Progenitor cell of endocrine pancreas (in vitro differentiated cells): ENCODE measurements at regions not wholly inside any gene's neighbourhood (a gene's known extent, or its start where the extent isn't known, plus 50 kb on each side); places are given as distances from the start of the nearest gene placed in this dataset.

ENCODE experiments used
- DNase-seq: peaks from one replicate; pipeline ENCODE4 v3.0.0; 2021; ENCODE audit warnings: low spot score; ENCODE audit not compliant: unreplicated experiment
- H3K27ac Mint-ChIP-seq: 2 replicates; pipeline ENCODE4 v1.8.0; 2021; ENCODE audit warnings: mild to moderate bottlenecking, moderate library complexity, mixed read lengths
- H3K27me3 Mint-ChIP-seq: 2 replicates; pipeline ENCODE4 v1.8.0; 2021; ENCODE audit warnings: mixed read lengths
- H3K36me3 Mint-ChIP-seq: 2 replicates; pipeline ENCODE4 v1.8.0; 2022; ENCODE audit warnings: mixed read lengths; ENCODE audit not compliant: insufficient read depth
- H3K4me1 Mint-ChIP-seq: 2 replicates; pipeline ENCODE4 v1.8.0; 2021; ENCODE audit warnings: low read depth, mixed read lengths
- H3K4me3 Mint-ChIP-seq: 2 replicates; pipeline ENCODE4 v1.8.0; 2021; ENCODE audit warnings: low read depth, mild to moderate bottlenecking, moderate library complexity, mixed read lengths
- H3K9me3 Mint-ChIP-seq: 2 replicates; pipeline ENCODE4 v1.8.0; 2021; ENCODE audit warnings: low read depth, mixed read lengths
- CTCF ChIP-seq: fragments of 200-600 bp; sonication (generic); IDR thresholded peaks from one replicate; pipeline ENCODE4 v1.5.0; 2021; ENCODE audit warnings: antibody characterized with exemption, mild to moderate bottlenecking; ENCODE audit not compliant: unreplicated experiment

GRCh38 chr4:66443008-66443407, 772.7 kb upstream of the EPHA5 start:
- Mint-ChIP-seq H3K27ac (no peak overlapping the region), H3K9me3 (no peaks in the 10 kb centered on the region), H3K4me3 (no peak overlapping the region)

GRCh38 chr4:66439508-66439907, 769.2 kb upstream of the EPHA5 start:
- TF ChIP-seq CTCF, result no peak
- no peak for DNase-seq
- no peaks in the 10 kb centered on the region for H3K36me3 Mint-ChIP-seq
- no peak overlapping the region for H3K4me3 Mint-ChIP-seq
- no peak overlapping the region for H3K27ac Mint-ChIP-seq
- no peaks in the 10 kb centered on the region for H3K4me1 Mint-ChIP-seq
- H3K9me3 Mint-ChIP-seq, result peaks cover 3% of the 10 kb centered on the region
- H3K27me3 Mint-ChIP-seq, result no peaks in the 10 kb centered on the region

More at GRCh38 chr4:66443008-66443407, 772.7 kb upstream of the EPHA5 start:
- TF ChIP-seq CTCF, result no peak
- Mint-ChIP-seq H3K36me3 (no peaks in the 10 kb centered on the region), H3K27me3 (no peaks in the 10 kb centered on the region), H3K4me1 (no peaks in the 10 kb centered on the region)
- DNase-seq, result no peak

- peaks cover 6% of the 10 kb centered on the region for H3K9me3 Mint-ChIP-seq
- no peak for DNase-seq
- H3K27me3 Mint-ChIP-seq, result no peaks in the 10 kb centered on the region
- peaks cover 4% of the 10 kb centered on the region for H3K4me1 Mint-ChIP-seq
- no peak overlapping the region for H3K4me3 Mint-ChIP-seq
- H3K27ac Mint-ChIP-seq, result no peak overlapping the region
- TF ChIP-seq CTCF, result no peak
- H3K36me3 Mint-ChIP-seq, result no peaks in the 10 kb centered on the region
Measured at GRCh38 chr4:66433706-66434105, 763.4 kb upstream of the EPHA5 start.

GRCh38 chr4:66430856-66431255, 760.6 kb upstream of the EPHA5 start:
- no peak overlapping the region for H3K4me3 Mint-ChIP-seq
- no peak for TF ChIP-seq CTCF
- DNase-seq, result no peak
- H3K36me3 Mint-ChIP-seq, result no peaks in the 10 kb centered on the region
- H3K27ac Mint-ChIP-seq, result no peak overlapping the region
- H3K27me3 Mint-ChIP-seq, result no peaks in the 10 kb centered on the region
- peaks cover 4% of the 10 kb centered on the region for H3K4me1 Mint-ChIP-seq
- H3K9me3 Mint-ChIP-seq, result peaks cover 10% of the 10 kb centered on the region

GRCh38 chr4:66429276-66429675, 759.0 kb upstream of the EPHA5 start:
- peaks cover 4% of the 10 kb centered on the region for H3K4me1 Mint-ChIP-seq
- no peak overlapping the region for H3K27ac Mint-ChIP-seq
- H3K36me3 Mint-ChIP-seq, result no peaks in the 10 kb centered on the region
- TF ChIP-seq CTCF, result no peak
- H3K27me3 Mint-ChIP-seq, result no peaks in the 10 kb centered on the region
- no peak overlapping the region for H3K4me3 Mint-ChIP-seq
- peaks cover 5% of the 10 kb centered on the region for H3K9me3 Mint-ChIP-seq
- no peak for DNase-seq
